ENCODE measurements at regions not wholly inside any gene's neighbourhood (a gene's known extent, or its start where the extent isn't known, plus 50 kb on each side); places are given as distances from the start of the nearest gene placed in this dataset.

DNA sequence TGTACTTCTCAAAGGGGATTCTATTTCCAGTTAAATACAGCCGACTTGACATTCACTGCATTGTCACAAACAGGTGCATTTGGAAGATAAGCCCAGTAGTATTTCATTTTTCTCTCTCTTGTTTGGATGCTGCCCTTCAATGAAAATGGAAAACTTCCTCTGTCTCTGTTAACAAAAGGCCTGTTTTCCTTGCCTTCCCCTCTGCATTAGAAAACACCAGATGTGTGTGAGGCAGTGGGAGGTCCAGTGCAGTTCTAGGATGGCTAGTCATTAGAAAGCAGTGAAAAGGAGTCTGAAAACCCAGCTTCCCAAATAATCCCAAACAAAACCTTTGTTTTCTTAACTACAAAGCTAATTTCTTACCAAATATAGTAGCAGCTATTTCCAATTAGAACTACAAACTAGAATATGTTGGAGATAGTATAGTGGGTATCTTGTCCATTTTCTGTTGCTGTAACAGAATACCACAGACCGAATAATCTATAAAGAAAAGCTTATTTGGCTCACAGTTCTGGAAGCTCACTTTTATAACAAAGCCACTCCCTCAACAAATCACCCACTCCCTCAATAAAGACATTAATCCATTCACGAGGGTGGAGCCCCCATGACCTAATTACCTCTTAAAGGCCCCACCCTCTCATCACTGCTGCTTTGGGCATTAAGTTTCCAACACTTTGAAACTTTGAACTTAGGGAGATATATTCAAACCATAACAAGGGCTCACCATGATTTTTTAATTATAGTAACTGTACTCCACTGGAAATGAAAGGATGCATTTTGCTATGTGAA is 452.1 kb upstream of the RPS6KA3 start:
- TF ChIP-seq EZH2phosphoT487 (IDR thresholded peaks at IDR 0.05; ENCODE audit: low read depth, severe bottlenecking, unreplicated experiment), result no peak
- TF ChIP-seq, protein P1, sequence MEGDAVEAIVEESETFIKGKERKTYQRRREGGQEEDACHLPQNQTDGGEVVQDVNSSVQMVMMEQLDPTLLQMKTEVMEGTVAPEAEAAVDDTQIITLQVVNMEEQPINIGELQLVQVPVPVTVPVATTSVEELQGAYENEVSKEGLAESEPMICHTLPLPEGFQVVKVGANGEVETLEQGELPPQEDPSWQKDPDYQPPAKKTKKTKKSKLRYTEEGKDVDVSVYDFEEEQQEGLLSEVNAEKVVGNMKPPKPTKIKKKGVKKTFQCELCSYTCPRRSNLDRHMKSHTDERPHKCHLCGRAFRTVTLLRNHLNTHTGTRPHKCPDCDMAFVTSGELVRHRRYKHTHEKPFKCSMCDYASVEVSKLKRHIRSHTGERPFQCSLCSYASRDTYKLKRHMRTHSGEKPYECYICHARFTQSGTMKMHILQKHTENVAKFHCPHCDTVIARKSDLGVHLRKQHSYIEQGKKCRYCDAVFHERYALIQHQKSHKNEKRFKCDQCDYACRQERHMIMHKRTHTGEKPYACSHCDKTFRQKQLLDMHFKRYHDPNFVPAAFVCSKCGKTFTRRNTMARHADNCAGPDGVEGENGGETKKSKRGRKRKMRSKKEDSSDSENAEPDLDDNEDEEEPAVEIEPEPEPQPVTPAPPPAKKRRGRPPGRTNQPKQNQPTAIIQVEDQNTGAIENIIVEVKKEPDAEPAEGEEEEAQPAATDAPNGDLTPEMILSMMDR (IDR thresholded peaks at IDR 0.05; ENCODE audit: poor library complexity), result no peak

All from hepatocyte (in vitro differentiated cells).